HG02938 (cell line): ENCODE measurements at regions not wholly inside any gene's neighbourhood (a gene's known extent, or its start where the extent isn't known, plus 50 kb on each side); places are given as distances from the start of the nearest gene placed in this dataset.

Source experiments
- ATAC-seq: cut with Tn5 transposase; IDR thresholded peaks from one replicate; pipeline ENCODE4 v1.9.1; 2021; ENCODE audit warnings: mild to moderate bottlenecking, moderate library complexity; ENCODE audit not compliant: unreplicated experiment

- ATAC-seq: no peak
These were observed 152.1 kb downstream of the PMP22 start for GRCh38 chr17:15112846-15113617.

- no peak for ATAC-seq
These were observed 155.5 kb downstream of the PMP22 start for GRCh38 chr17:15109608-15110007.

- no peak for ATAC-seq
These were observed 156.1 kb downstream of the PMP22 start for GRCh38 chr17:15108992-15109391.

- no peak for ATAC-seq
These were observed 158.6 kb downstream of the PMP22 start for GRCh38 chr17:15106540-15106939.

- ATAC-seq: no peak
These were observed 161.3 kb downstream of the PMP22 start for GRCh38 chr17:15103785-15104184.

- no peak for ATAC-seq
These were observed 164.0 kb downstream of the PMP22 start for GRCh38 chr17:15101175-15101574.

- no peak for ATAC-seq
These were observed 168.6 kb downstream of the PMP22 start for GRCh38 chr17:15096511-15096910.

- no peak for ATAC-seq
These were observed 169.2 kb downstream of the PMP22 start for GRCh38 chr17:15095935-15096334.

GRCh38 chr17:15092762-15093161 is 172.4 kb downstream of the PMP22 start:
- ATAC-seq: no peak

- ATAC-seq: no peak
These were observed 172.9 kb downstream of the PMP22 start for GRCh38 chr17:15092261-15092660.

- ATAC-seq: no peak
These were observed 173.3 kb downstream of the PMP22 start for GRCh38 chr17:15091825-15092224.

GRCh38 chr17:15090533-15090932 is 174.6 kb downstream of the PMP22 start:
- no peak for ATAC-seq

- no peak for ATAC-seq
These were observed 177.2 kb downstream of the PMP22 start for GRCh38 chr17:15087946-15088345.

GRCh38 chr17:15086776-15087295 is 178.3 kb downstream of the PMP22 start:
- ATAC-seq: no peak

- no peak for ATAC-seq
These were observed 179.0 kb downstream of the PMP22 start for GRCh38 chr17:15085890-15086677.

GRCh38 chr17:15083225-15083624 is 181.9 kb downstream of the PMP22 start:
- no peak for ATAC-seq

- no peak for ATAC-seq
These were observed 184.1 kb downstream of the PMP22 start for GRCh38 chr17:15081008-15081407.

- ATAC-seq: no peak
These were observed 186.6 kb downstream of the PMP22 start for GRCh38 chr17:15078570-15078969.

GRCh38 chr17:15076991-15077663 is 188.0 kb downstream of the PMP22 start:
- ATAC-seq: no peak

GRCh38 chr17:15051933-15052332 is 213.2 kb downstream of the PMP22 start:
- ATAC-seq: no peak

- no peak for ATAC-seq
These were observed 215.3 kb downstream of the PMP22 start for GRCh38 chr17:15049795-15050160.
